ENCODE measurements at regions not wholly inside any gene's neighbourhood (a gene's known extent, or its start where the extent isn't known, plus 50 kb on each side); places are given as distances from the start of the nearest gene placed in this dataset.

- Histone ChIP-seq H3K27ac (no peak overlapping the region), H3K4me3 (no peak overlapping the region), H3K9me3 (no peaks in the 10 kb centered on the region), H3K4me1 (no peaks in the 10 kb centered on the region), H3K4me2 (no peak overlapping the region)
- POLR2A ChIA-PET, result no interaction called here
- 44% methylated on average over 1 of the region's 1 CpG for WGBS (ENCODE audit: missing lambda C conversion rate)
- TF ChIP-seq HES2 (IDR thresholded peaks at IDR 0.05), result no peak
- TF ChIP-seq EHMT2 (IDR thresholded peaks at IDR 0.05; ENCODE audit: low read depth), result no peak
- no peak for TF ChIP-seq ESRRA (IDR thresholded peaks at IDR 0.05; ENCODE audit: borderline replicate concordance, low read length)
- no peak for TF ChIP-seq RCOR1 (IDR thresholded peaks at IDR 0.05; ENCODE audit: low read depth, low read length)
- no peak for TF ChIP-seq KDM1A (IDR thresholded peaks at IDR 0.05; ENCODE audit: low read depth)
- no peak for TF ChIP-seq HOXB13 (CRISPR knock-in tag; IDR thresholded peaks at IDR 0.05; ENCODE audit: low read depth)
- TF ChIP-seq EHF (CRISPR knock-in tag; IDR thresholded peaks at IDR 0.05), result no peak
- TF ChIP-seq ZFP36 (IDR thresholded peaks at IDR 0.05; ENCODE audit: borderline replicate concordance, partially characterized antibody), result no peak
- no peak for TF ChIP-seq CHD4 (IDR thresholded peaks at IDR 0.05; ENCODE audit: borderline replicate concordance)
- TF ChIP-seq USF2 (IDR thresholded peaks at IDR 0.05), result no peak
- FAIRE-seq (no peak), ATAC-seq (no peak), DNase-seq (ENCODE audit: low read depth in 1 of 2, low spot score in 1 of 2) (no peak)
- CTCF ChIA-PET, result no interaction called here
Measured at GRCh38 chr12:66024949-66025348, 105.6 kb downstream of the LLPH start.

GRCh38 chr12:66020481-66020880 is 110.1 kb downstream of the LLPH start:
- POLR2A ChIA-PET, result no interaction called here
- FAIRE-seq (no peak), DNase-seq (ENCODE audit: low read depth in 1 of 2, low spot score in 1 of 2) (no peak), ATAC-seq (no peak)
- no peak overlapping the region for H3K27ac ChIP-seq
- no peaks in the 10 kb centered on the region for H3K4me1 ChIP-seq
- no peaks in the 10 kb centered on the region for H3K9me3 ChIP-seq
- WGBS (ENCODE audit: missing lambda C conversion rate), result 74% methylated on average over 12 of the region's 12 CpGs
- H3K4me3 ChIP-seq, result no peak overlapping the region
- TF ChIP-seq HMGXB4 (CRISPR knock-in tag; IDR thresholded peaks at IDR 0.05; ENCODE audit: borderline replicate concordance), result no peak
- no peak for TF ChIP-seq CHD4 (IDR thresholded peaks at IDR 0.05; ENCODE audit: borderline replicate concordance)
- no peak for TF ChIP-seq ZSCAN20 (CRISPR knock-in tag; IDR thresholded peaks at IDR 0.05)
- no peak for TF ChIP-seq PHF8 (IDR thresholded peaks at IDR 0.05; ENCODE audit: borderline replicate concordance, low read depth)
- no peak for TF ChIP-seq ZFP36 (IDR thresholded peaks at IDR 0.05; ENCODE audit: borderline replicate concordance, partially characterized antibody)
- no peak for TF ChIP-seq POLR2A (IDR thresholded peaks at IDR 0.05; ENCODE audit: low read length)
- TF ChIP-seq TP53 (CRISPR knock-in tag; IDR thresholded peaks at IDR 0.05), result no peak
- TF ChIP-seq ESRRA (IDR thresholded peaks at IDR 0.05; ENCODE audit: borderline replicate concordance, low read length), result no peak
- TF ChIP-seq MYC (IDR thresholded peaks at IDR 0.05; ENCODE audit: borderline replicate concordance, low read length), result no peak
- TF ChIP-seq HOXB5 (CRISPR knock-in tag; IDR thresholded peaks at IDR 0.05), result no peak
- no peak for TF ChIP-seq NFE2L2 (conservative IDR thresholded peaks at IDR 0.05; ENCODE audit: low read length)
- no peak for TF ChIP-seq EHMT2 (IDR thresholded peaks at IDR 0.05; ENCODE audit: low read depth)
- TF ChIP-seq FOSL2 (IDR thresholded peaks at IDR 0.05), result no peak
- no peak for TF ChIP-seq FOSL2 (CRISPR knock-in tag; IDR thresholded peaks at IDR 0.05)
- TF ChIP-seq ZNF302 (CRISPR knock-in tag; IDR thresholded peaks at IDR 0.05), result no peak
- TF ChIP-seq RAD21 (conservative IDR thresholded peaks at IDR 0.05 in 1 of 2, IDR thresholded peaks at IDR 0.05 in 1 of 2), result no peak
- TF ChIP-seq HOXB13 (CRISPR knock-in tag; IDR thresholded peaks at IDR 0.05; ENCODE audit: low read depth), result no peak
- no peak for TF ChIP-seq MAFK (IDR thresholded peaks at IDR 0.05; ENCODE audit: partially characterized antibody)
- no peak for TF ChIP-seq POLR2AphosphoS2 (conservative IDR thresholded peaks at IDR 0.05; ENCODE audit: low read length)
- no peak for TF ChIP-seq MAX (IDR thresholded peaks at IDR 0.05)
- H3K4me2 ChIP-seq, result no peak overlapping the region
- CTCF ChIA-PET, result interaction anchor here (1.4 kb wide), 1 partner anchor 29 kb away, joined by 3 read pairs; no protein-coding TSS in a partner anchor
